Mesothelial cell of epicardium (in vitro differentiated cells): ENCODE measurements at regions not wholly inside any gene's neighbourhood (a gene's known extent, or its start where the extent isn't known, plus 50 kb on each side); places are given as distances from the start of the nearest gene placed in this dataset.

Experiments
- DNase-seq, 2 experiments: peaks; one replicate each; pipeline ENCODE4 v3.0.0; 2021; ENCODE audit warnings: low spot score in 2 of 2; ENCODE audit not compliant: unreplicated experiment in 2 of 2
- H3K27ac Mint-ChIP-seq: 2 replicates; pipeline ENCODE4 v1.8.0; 2021; ENCODE audit warnings: mixed read lengths
- H3K27me3 Mint-ChIP-seq: 2 replicates; pipeline ENCODE4 v1.8.0; 2021; ENCODE audit warnings: low read depth, mixed read lengths
- H3K36me3 Mint-ChIP-seq: 2 replicates; pipeline ENCODE4 v1.8.0; 2021; ENCODE audit warnings: mixed read lengths
- H3K4me1 Mint-ChIP-seq: 2 replicates; pipeline ENCODE4 v1.8.0; 2021; ENCODE audit warnings: mixed read lengths
- H3K4me3 Mint-ChIP-seq: 2 replicates; pipeline ENCODE4 v1.8.0; 2021; ENCODE audit warnings: mild to moderate bottlenecking, moderate library complexity, mixed read lengths
- H3K9me3 Mint-ChIP-seq: 2 replicates; pipeline ENCODE4 v1.8.0; 2021; ENCODE audit warnings: mixed read lengths
- CTCF ChIP-seq: fragments of 200-600 bp; sonication (generic); IDR thresholded peaks from one replicate; pipeline ENCODE4 v1.5.0; 2021; ENCODE audit warnings: antibody characterized with exemption; ENCODE audit not compliant: unreplicated experiment

GRCh38 chr16:72236866-72237265 is 64.9 kb upstream of the PMFBP1 start:
- Mint-ChIP-seq H3K27me3 (no peaks in the 10 kb centered on the region), H3K4me1 (no peaks in the 10 kb centered on the region), H3K9me3 (peaks cover 25% of the 10 kb centered on the region), H3K27ac (no peak overlapping the region), H3K4me3 (no peak overlapping the region), H3K36me3 (no peaks in the 10 kb centered on the region)
- TF ChIP-seq CTCF, result no peak
- DNase-seq, result no peak

DNA sequence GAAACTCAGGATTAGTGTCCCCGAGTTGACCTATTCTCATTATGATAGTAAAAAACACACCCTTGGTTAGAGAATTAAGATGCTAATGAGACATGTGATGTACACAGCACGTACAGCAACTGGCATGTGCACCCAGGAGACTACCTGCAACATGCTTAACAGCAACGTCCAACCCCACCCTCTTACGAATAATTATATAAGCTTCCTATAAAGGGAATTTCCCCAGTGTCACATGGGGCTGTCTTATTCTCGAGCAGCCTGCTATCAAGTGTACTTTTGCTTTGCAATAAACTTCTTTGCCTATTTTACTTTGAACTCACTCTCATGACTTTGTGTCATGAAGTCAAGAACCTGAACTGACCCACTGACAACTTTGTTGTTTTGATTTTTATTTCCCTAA is 62.4 kb upstream of the PMFBP1 start:
- Mint-ChIP-seq H3K27me3 (no peaks in the 10 kb centered on the region), H3K27ac (no peak overlapping the region), H3K36me3 (no peaks in the 10 kb centered on the region), H3K9me3 (peaks cover 30% of the 10 kb centered on the region), H3K4me3 (no peak overlapping the region), H3K4me1 (no peaks in the 10 kb centered on the region)
- DNase-seq, result no peak
- no peak for TF ChIP-seq CTCF

DNA sequence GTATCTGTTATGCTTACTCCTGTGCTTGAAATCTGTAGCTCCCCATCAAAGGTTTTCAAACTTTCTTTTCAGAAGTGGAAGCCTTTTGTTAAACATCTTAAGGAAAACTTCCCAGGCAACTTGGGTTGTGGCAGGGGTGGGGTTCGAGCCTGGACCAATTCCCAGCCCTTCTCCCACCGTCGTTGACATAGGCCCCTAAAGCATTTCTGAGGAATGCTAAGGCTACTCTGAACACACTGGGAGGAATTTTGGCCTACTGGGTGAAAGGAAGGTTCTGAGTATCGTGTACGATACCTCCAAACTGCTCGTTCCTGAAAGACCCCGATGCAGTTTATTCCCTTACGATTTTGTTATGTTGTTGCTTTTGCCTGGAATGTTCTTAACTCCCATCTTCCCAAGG is 56.1 kb upstream of the PMFBP1 start:
- no peak for TF ChIP-seq CTCF
- Mint-ChIP-seq H3K27me3 (no peaks in the 10 kb centered on the region), H3K9me3 (peaks cover 7% of the 10 kb centered on the region), H3K27ac (no peak overlapping the region), H3K36me3 (no peaks in the 10 kb centered on the region), H3K4me3 (no peak overlapping the region), H3K4me1 (no peaks in the 10 kb centered on the region)
- DNase-seq, result no peak

- peaks cover 7% of the 10 kb centered on the region for H3K9me3 Mint-ChIP-seq
- H3K4me1 Mint-ChIP-seq, result peaks cover 4% of the 10 kb centered on the region
Measured at GRCh38 chr16:72226136-72226535, 54.2 kb upstream of the PMFBP1 start.

DNA sequence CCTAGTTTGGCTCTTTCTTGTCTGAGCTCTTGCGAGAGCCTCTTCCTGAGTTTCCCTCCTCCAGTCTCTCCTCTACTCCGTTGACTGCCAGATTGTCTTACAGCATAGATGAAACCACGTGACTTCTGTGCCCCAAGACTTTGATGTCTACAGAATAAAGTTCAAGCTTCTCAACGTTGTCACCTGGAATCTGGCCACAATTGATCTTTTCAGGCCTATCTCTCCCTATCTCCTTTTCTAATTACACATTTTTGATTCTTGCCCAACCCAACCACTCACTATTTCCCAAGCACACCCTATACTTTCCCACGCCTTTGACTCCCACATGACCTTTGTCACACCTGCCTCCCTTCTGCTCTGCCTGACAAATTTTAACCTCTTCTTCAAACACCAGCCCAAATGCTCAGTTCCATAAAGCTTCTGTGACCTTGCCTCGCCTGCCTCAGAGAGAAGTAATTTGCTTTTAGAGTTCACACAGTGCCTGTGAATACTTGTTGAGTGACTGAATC is 52.4 kb upstream of the PMFBP1 start:
- Mint-ChIP-seq H3K27me3 (peaks cover 3% of the 10 kb centered on the region), H3K27ac (no peak overlapping the region), H3K36me3 (no peaks in the 10 kb centered on the region), H3K4me3 (no peak overlapping the region), H3K4me1 (peaks cover 4% of the 10 kb centered on the region), H3K9me3 (peaks cover 3% of the 10 kb centered on the region)
- no peak for TF ChIP-seq CTCF
- DNase-seq, result no peak

More at GRCh38 chr16:72226136-72226535, 54.2 kb upstream of the PMFBP1 start:
- TF ChIP-seq CTCF, result no peak
- H3K4me3 Mint-ChIP-seq, result no peak overlapping the region
- peaks cover 3% of the 10 kb centered on the region for H3K27me3 Mint-ChIP-seq
- no peak overlapping the region for H3K27ac Mint-ChIP-seq
- DNase-seq, result no peak
- no peaks in the 10 kb centered on the region for H3K36me3 Mint-ChIP-seq

DNA sequence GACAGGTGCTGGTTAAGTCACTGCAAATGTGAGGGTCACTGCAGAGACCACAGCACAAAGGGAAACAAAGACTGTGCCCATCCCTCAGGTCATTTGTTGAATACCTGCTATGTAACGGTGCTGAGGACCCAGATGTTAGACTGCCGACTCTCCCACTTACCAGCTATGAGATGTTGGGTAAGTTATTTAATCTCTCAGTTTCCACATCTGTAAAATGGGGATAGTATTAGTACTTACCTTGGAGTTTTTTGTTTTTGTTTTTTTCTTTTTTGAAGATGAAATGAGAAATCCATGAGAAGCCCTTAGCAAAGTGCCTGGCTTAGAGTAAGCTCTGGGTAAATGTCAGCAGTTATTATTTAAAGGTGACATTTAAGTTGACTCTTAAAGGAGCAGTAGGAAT is 50.5 kb upstream of the PMFBP1 start:
- Mint-ChIP-seq H3K36me3 (no peaks in the 10 kb centered on the region), H3K27ac (no peak overlapping the region), H3K9me3 (no peaks in the 10 kb centered on the region), H3K4me1 (peaks cover 4% of the 10 kb centered on the region), H3K4me3 (no peak overlapping the region), H3K27me3 (peaks cover 3% of the 10 kb centered on the region)
- TF ChIP-seq CTCF, result no peak
- DNase-seq, result no peak
